H1 (cell line): ENCODE measurements at regions not wholly inside any gene's neighbourhood (a gene's known extent, or its start where the extent isn't known, plus 50 kb on each side); places are given as distances from the start of the nearest gene placed in this dataset.

Source experiments
- CTCF ChIP-seq, 3 experiments: IDR thresholded peaks; 1 replicate in 2 of 3; 2 replicates in 1 of 3; pipeline versions ENCODE4 v1.5.1 to v1.6.1; 2011; ENCODE audit warnings: low read length in 3 of 3, mild to moderate bottlenecking in 3 of 3, inconsistent platforms in 2 of 3, low read depth in 1 of 3, moderate library complexity in 1 of 3; ENCODE audit not compliant: insufficient read depth in 1 of 3; ENCODE audit errors: control extremely low read depth in 1 of 3
- SIX5 ChIP-seq: IDR thresholded peaks from 2 replicates; pipeline ENCODE4 v1.6.1; 2011; ENCODE audit warnings: mild to moderate bottlenecking, low read depth, low read length

- no peak for TF ChIP-seq CTCF (IDR thresholded peaks at IDR 0.05; ENCODE audit: control extremely low read depth in 1 of 3, insufficient read depth in 1 of 3, low read depth in 1 of 3, low read length in 3 of 3)
- no peak for TF ChIP-seq SIX5
Measured at GRCh38 chr20:22863826-22864225, 171.3 kb upstream of the SSTR4 start (continued).
